HEK293T (cell line): ENCODE measurements at regions not wholly inside any gene's neighbourhood (a gene's known extent, or its start where the extent isn't known, plus 50 kb on each side); places are given as distances from the start of the nearest gene placed in this dataset.

Source experiments
- ARNT ChIP-seq: fragments of 450-650 bp; IDR thresholded peaks from 2 replicates; pipeline ENCODE4 v1.6.1; 2017; ENCODE audit warnings: mild to moderate bottlenecking
- BHLHE40 ChIP-seq: fragments of 450-650 bp; IDR thresholded peaks from 2 replicates; pipeline ENCODE4 v1.6.1; 2016; ENCODE audit warnings: mild to moderate bottlenecking, moderate library complexity, borderline replicate concordance
- ELF4 ChIP-seq: fragments of 450-650 bp; IDR thresholded peaks from 2 replicates; pipeline ENCODE4 v1.6.1; 2017; ENCODE audit warnings: antibody characterized with exemption
- FOXA1 ChIP-seq: fragments of 450-650 bp; IDR thresholded peaks from 2 replicates; pipeline ENCODE4 v1.6.1; 2016; ENCODE audit warnings: mild to moderate bottlenecking
- FOXK2 ChIP-seq: fragments of 450-650 bp; IDR thresholded peaks from 2 replicates; pipeline ENCODE4 v1.6.1; 2016; ENCODE audit warnings: mild to moderate bottlenecking
- FOXM1 ChIP-seq: fragments of 450-650 bp; IDR thresholded peaks from 2 replicates; pipeline ENCODE4 v1.6.1; 2017; ENCODE audit warnings: mild to moderate bottlenecking, borderline replicate concordance
- L3MBTL2 ChIP-seq: fragments of 450-650 bp; conservative IDR thresholded peaks from 2 replicates; pipeline ENCODE4 v1.6.1; 2016; ENCODE audit warnings: mild to moderate bottlenecking
- LEF1 ChIP-seq: fragments of 450-650 bp; IDR thresholded peaks from 2 replicates; pipeline ENCODE4 v1.6.1; 2017; ENCODE audit warnings: mild to moderate bottlenecking, borderline replicate concordance
- NFRKB ChIP-seq: fragments of 450-650 bp; IDR thresholded peaks from 2 replicates; pipeline ENCODE4 v1.6.1; 2016; ENCODE audit warnings: mild to moderate bottlenecking, moderate library complexity
- SP1 ChIP-seq: fragments of 450-650 bp; IDR thresholded peaks from 2 replicates; pipeline ENCODE4 v1.6.1; 2017
- SUZ12 ChIP-seq: fragments of 450-650 bp; IDR thresholded peaks from 2 replicates; pipeline ENCODE4 v1.6.1; 2016; ENCODE audit warnings: mild to moderate bottlenecking
- TARDBP ChIP-seq: fragments of 450-650 bp; IDR thresholded peaks from 2 replicates; pipeline ENCODE4 v1.6.1; 2016

- TF ChIP-seq SP1 (no peak), SUZ12 (no peak), FOXA1 (no peak), ARNT (no peak), BHLHE40 (no peak), NFRKB (no peak), L3MBTL2 (no peak), ELF4 (no peak), FOXM1 (no peak), LEF1 (no peak), TARDBP (no peak), FOXK2 (no peak)
Observed at GRCh38 chr11:87523276-87523675, 485.5 kb downstream of the TMEM135 start.
